ENCODE measurements at regions not wholly inside any gene's neighbourhood (a gene's known extent, or its start where the extent isn't known, plus 50 kb on each side); places are given as distances from the start of the nearest gene placed in this dataset.

- Histone ChIP-seq H2AFZ (no peak overlapping the region), H3K4me2 (no peak overlapping the region), H3K9me3 (ENCODE audit: low read depth) (no peaks in the 10 kb centered on the region), H3K4me3 (no peak overlapping the region), H3K27me3 (no peaks in the 10 kb centered on the region), H3K79me2 (no peaks in the 10 kb centered on the region), H3K36me3 (replicated peaks; ENCODE audit: insufficient read depth, low read depth) (no peaks in the 10 kb centered on the region), H4K20me1 (ENCODE audit: insufficient read depth, poor library complexity, severe bottlenecking) (no peaks in the 10 kb centered on the region), H3K4me1 (ENCODE audit: insufficient read depth) (no peaks in the 10 kb centered on the region), H3K9me2 (replicated peaks; ENCODE audit: insufficient read depth) (no peaks in the 10 kb centered on the region), H3K27ac (no peak overlapping the region)
- TF ChIP-seq EZH2phosphoT487 (IDR thresholded peaks at IDR 0.05; ENCODE audit: low read depth, severe bottlenecking, unreplicated experiment): no peak
- DNase-seq (ENCODE audit: low spot score): no peak
- WGBS (ENCODE audit: low lambda C conversion rate, missing lambda C conversion rate): 94% methylated on average over 9 of the region's 9 CpGs
Measured at GRCh38 chr10:15448598-15448997, 77.5 kb upstream of the FAM171A1 start.

- Histone ChIP-seq H3K4me3 (no peak overlapping the region), H3K27ac (no peak overlapping the region), H3K36me3 (replicated peaks; ENCODE audit: insufficient read depth, low read depth) (no peaks in the 10 kb centered on the region), H3K9me2 (replicated peaks; ENCODE audit: insufficient read depth) (no peaks in the 10 kb centered on the region), H3K4me2 (no peak overlapping the region), H4K20me1 (ENCODE audit: insufficient read depth, poor library complexity, severe bottlenecking) (no peaks in the 10 kb centered on the region), H3K4me1 (ENCODE audit: insufficient read depth) (no peaks in the 10 kb centered on the region), H3K9me3 (ENCODE audit: low read depth) (no peaks in the 10 kb centered on the region), H3K27me3 (no peaks in the 10 kb centered on the region), H3K79me2 (no peaks in the 10 kb centered on the region), H2AFZ (no peak overlapping the region)
- whole genome bisulfite sequencing (ENCODE audit: low lambda C conversion rate, missing lambda C conversion rate): 84% methylated on average over 1 of the region's 1 CpG
- no peak for DNase-seq (ENCODE audit: low spot score)
- no peak for TF ChIP-seq EZH2phosphoT487 (IDR thresholded peaks at IDR 0.05; ENCODE audit: low read depth, severe bottlenecking, unreplicated experiment)
- no peak for TF ChIP-seq CTCF (IDR thresholded peaks at IDR 0.05; ENCODE audit: poor library complexity)
- no peak for TF ChIP-seq EZH2 (IDR thresholded peaks at IDR 0.05; ENCODE audit: borderline replicate concordance)
Measured at GRCh38 chr10:15445006-15445390, 73.9 kb upstream of the FAM171A1 start.

GRCh38 chr10:15444105-15445005 is 73.3 kb upstream of the FAM171A1 start:
- Histone ChIP-seq H3K4me3 (no peak overlapping the region), H3K9me2 (replicated peaks; ENCODE audit: insufficient read depth) (no peaks in the 10 kb centered on the region), H2AFZ (no peak overlapping the region), H4K20me1 (ENCODE audit: insufficient read depth, poor library complexity, severe bottlenecking) (no peaks in the 10 kb centered on the region), H3K4me2 (no peak overlapping the region), H3K79me2 (no peaks in the 10 kb centered on the region), H3K27me3 (no peaks in the 10 kb centered on the region), H3K4me1 (ENCODE audit: insufficient read depth) (no peaks in the 10 kb centered on the region), H3K36me3 (replicated peaks; ENCODE audit: insufficient read depth, low read depth) (no peaks in the 10 kb centered on the region), H3K27ac (no peak overlapping the region), H3K9me3 (ENCODE audit: low read depth) (no peaks in the 10 kb centered on the region)
- DNase-seq (ENCODE audit: low spot score): no peak
- 59% methylated on average over 8 of the region's 8 CpGs for WGBS (ENCODE audit: low lambda C conversion rate, missing lambda C conversion rate)
- TF ChIP-seq CTCF (IDR thresholded peaks at IDR 0.05; ENCODE audit: poor library complexity): no peak
- TF ChIP-seq EZH2phosphoT487 (IDR thresholded peaks at IDR 0.05; ENCODE audit: low read depth, severe bottlenecking, unreplicated experiment): no peak
- TF ChIP-seq EZH2 (IDR thresholded peaks at IDR 0.05; ENCODE audit: borderline replicate concordance): no peak

GRCh38 chr10:15442056-15442455 is 71.0 kb upstream of the FAM171A1 start:
- H3K4me3 ChIP-seq: no peak overlapping the region
- no peaks in the 10 kb centered on the region for H3K9me3 ChIP-seq (ENCODE audit: low read depth)
- no peak for DNase-seq (ENCODE audit: low spot score)
- no peak overlapping the region for H3K27ac ChIP-seq
- no peak overlapping the region for H3K4me2 ChIP-seq
- H3K4me1 ChIP-seq (ENCODE audit: insufficient read depth): no peaks in the 10 kb centered on the region
- 83% methylated on average over 14 of the region's 14 CpGs for WGBS (ENCODE audit: low lambda C conversion rate, missing lambda C conversion rate)
- no peaks in the 10 kb centered on the region for H3K27me3 ChIP-seq
- no peaks in the 10 kb centered on the region for H3K36me3 ChIP-seq (replicated peaks; ENCODE audit: insufficient read depth, low read depth)
- H3K9me2 ChIP-seq (replicated peaks; ENCODE audit: insufficient read depth): no peaks in the 10 kb centered on the region
- H4K20me1 ChIP-seq (ENCODE audit: insufficient read depth, poor library complexity, severe bottlenecking): no peaks in the 10 kb centered on the region
- H2AFZ ChIP-seq: no peak overlapping the region
- no peaks in the 10 kb centered on the region for H3K79me2 ChIP-seq
- TF ChIP-seq EZH2phosphoT487 (IDR thresholded peaks at IDR 0.05; ENCODE audit: low read depth, severe bottlenecking, unreplicated experiment) (no peak), CTCF (IDR thresholded peaks at IDR 0.05; ENCODE audit: poor library complexity) (no peak), EZH2 (IDR thresholded peaks at IDR 0.05; ENCODE audit: borderline replicate concordance) (no peak)

Measured in hepatocyte (in vitro differentiated cells).